NCI-H524 treated with DMSO at 0.1 percent for 48 hours (cell line): ENCODE measurements at regions not wholly inside any gene's neighbourhood (a gene's known extent, or its start where the extent isn't known, plus 50 kb on each side); places are given as distances from the start of the nearest gene placed in this dataset.
"Not testable (repeated sequence)": the region's sequence is repeated elsewhere in the genome, so short reads cannot be mapped to it uniquely, and the experiment has no call there.

Experiments
- DNase-seq: peaks from one replicate; lab custom pipeline; 2025; lab: John Stamatoyannopoulos, UW

DNA sequence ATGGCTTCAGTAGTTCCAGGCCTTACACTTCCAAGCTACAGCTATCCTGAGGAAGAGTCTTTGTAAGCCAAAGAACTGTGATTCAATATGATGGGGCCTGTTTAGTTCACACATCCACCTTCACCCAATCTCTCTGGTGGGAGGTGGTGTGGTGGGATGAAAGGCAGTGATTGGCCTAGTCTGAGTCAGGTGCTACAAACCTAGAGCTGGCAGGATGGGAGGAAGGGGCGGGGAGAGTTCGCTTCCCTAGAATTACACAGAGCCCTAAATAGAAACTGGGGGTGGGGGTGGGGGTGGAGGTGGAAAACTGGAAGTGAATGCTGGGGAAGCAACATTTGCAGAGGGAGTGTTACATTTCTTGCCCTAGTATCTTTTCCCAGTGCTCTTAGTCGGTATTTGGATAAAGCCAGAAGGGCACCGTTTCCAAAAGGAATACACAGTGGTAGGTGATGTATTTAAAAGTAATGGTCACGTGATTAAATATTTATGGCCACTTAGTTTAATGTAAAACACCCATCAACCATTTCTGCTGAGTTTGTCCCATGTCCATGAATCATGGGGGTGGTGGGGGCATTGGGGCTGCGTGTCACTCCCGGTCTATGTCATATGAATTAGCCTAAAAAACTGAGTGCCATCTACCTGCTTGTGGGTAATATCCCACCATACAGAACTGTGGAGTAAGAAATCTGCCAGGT lies 247.6 kb upstream of the PROK2 start:
- DNase-seq, result no peak

DNA sequence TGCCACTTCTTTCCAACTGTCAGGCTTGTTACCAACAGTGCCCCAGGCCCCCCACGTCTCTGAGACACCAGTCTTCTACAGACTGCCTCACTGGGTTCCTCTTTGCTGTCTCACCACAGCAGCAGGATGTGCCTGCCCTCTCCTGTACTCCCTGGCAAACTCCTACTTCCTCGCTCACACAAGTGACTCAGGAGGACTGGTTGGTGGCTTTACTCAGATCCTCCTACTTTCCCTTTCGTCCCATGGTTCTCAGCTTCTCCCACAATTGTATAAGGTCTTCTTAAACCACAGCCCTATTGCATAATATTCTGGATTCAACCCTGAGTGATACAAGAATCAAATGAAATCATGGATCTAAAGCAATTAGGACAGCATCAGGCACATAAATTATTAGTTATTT lies 246.6 kb upstream of the PROK2 start:
- DNase-seq, result no peak

DNA sequence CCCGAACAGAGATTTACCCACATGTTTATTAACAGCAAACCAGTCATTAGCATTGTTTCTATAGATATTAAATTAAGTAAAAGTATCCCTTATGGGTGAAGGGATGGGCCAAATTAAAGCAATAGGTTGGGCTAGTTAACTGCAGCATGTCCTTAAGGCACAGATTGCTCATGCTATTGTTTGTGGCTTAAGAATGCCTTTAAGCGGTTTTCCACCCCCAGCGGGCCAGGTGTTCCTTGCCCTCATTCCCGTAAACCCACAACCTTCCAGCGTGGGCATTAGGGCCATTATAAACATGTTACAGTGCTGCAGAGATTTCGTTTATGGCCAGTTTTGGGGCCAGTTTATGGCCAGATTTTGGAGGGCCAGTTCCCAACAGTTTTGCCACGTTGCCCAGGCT lies 245.3 kb upstream of the PROK2 start:
- not testable (repeated sequence) for DNase-seq

DNA sequence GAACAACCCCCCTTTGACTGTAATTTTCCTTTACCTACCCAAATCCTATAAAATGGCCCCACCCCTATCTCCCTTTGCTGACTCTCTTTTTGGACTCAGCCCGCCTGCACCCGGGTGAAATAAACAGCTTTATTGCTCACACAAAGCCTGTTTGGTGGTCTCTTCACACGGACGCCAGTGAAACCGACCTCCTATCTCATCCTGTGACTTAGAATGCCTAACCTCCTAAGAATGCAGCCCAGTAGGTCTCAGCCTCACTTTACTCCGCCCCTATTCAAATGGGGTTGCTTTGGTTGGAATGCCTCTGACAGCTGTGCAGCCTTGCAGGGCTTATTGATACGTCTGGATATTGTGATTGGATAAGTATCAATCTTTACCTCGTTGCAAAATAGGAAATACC lies 243.8 kb upstream of the PROK2 start:
- not testable (repeated sequence) for DNase-seq

DNA sequence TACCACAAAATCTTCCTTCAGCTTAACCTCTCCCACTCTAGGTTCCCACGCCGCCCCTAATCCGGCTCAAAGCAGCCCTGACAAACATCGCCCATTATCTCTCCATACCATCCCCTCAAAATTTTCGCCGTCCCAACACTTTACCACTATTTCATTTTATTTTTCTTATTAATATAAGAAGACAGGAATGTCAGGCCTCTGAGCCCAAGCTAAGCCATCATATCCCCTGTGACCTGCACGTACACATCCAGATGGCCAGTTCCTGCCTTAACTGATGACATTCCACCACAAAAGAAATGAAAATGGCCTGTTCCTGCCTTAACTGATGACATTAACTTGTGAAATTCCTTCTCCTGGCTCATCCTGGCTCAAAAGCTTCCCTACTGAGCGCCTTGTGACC lies 243.4 kb upstream of the PROK2 start:
- not testable (repeated sequence) for DNase-seq

DNA sequence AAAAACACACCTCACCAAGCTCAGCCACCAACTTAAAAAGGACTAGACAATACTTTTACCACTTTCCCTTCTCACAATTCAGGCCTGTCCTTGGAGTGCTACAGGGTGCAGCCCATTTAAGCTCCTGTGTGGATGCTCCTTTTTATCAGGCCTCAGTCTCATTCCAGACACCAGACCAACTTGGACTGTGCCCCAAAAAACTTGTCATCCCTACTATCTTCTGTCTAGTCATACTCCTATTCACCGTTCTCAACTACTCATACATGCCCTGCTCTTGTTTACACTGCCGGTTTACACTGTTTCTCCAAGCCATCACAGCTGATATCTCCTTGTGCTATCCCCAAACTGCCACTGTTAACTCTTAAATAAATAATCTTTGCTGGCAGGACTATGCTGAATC lies 242.8 kb upstream of the PROK2 start:
- not testable (repeated sequence) for DNase-seq

DNA sequence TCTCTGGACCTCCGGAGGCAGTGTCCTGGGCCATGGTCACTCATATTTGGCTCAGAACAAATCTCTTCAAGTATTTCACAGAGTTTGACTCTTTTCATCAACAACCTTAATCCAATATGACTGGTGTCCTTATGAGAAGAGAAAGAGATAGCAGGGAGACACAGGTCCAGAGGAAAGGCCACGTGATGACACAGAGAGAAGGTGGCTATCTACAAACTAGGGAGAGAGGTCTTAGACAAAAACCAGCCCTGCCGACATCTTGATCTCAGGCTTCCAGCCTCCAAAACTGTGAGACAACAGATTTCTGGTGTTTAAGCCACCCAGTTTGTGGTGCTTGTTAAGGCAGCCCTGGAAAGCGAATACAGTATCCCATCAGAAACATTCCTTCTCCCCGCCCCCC lies 237.1 kb upstream of the PROK2 start:
- DNase-seq, result no peak

DNA sequence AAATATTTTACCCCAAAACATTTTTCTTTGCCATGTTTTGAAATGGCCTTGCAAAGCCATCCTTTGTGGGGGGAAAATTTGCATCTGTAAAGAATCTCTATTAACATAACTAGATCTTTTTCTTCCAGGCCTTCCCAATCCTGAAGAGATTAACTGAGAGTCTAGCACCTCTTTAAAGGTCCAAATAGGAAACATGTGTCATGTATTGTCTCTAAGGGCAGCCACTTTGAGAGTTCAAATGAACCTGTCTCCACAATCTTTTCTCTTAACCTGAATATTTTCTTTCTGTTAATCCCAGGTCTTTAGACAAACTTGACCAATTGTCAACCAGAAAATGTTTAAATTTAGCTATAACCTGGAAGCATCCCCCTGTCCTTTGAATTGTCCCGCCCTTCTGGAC lies 236.6 kb upstream of the PROK2 start:
- no peak for DNase-seq

DNA sequence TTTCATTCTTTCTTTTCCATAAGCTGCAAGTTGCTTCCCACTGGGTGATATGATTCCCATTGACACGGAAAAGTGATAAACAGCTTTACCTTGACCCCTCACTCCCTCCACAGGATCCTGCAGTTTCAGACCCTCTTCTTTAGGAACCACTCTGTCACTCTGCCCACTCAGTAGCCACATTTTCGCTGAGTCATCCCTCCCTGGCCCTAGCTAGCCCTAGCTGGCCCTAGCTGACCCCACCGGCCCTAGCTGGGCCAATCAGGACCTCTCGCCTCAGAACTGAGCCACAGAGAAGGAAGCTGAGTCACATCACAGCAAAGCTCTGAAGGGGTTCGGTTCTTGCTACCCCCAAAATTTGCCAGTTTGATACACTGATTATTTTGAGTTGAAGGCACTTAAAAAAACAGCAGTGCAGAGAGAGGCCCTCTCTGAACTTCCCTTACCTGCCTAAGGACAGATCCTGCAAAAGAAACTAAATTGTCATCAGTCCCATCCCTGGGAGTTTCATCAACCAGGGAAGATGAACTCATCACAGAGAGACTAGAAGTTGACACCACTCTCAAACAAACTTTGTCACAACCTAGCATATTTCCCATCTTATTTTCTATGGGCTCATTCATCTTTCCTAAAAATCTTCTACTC lies 233.5 kb upstream of the PROK2 start:
- no peak for DNase-seq

DNA sequence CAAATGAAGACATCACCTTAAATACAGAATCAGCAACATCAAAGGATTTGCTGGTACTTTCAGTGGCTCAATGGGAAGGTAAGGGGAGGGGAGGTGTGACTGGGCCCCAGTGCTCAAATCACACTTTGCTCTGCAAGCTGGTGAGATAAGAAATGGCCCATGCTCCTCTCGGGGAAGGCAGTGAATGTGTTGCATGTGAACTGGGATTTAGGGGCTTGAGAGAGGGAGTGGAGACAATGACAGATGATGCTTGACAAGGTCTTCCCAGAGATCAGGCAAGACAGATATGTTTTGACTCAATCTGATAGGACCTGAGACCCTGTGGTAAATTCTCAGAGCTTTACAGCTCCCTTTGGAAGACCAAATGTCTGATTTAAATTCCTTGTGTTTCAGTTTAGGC lies 233.0 kb upstream of the PROK2 start:
- no peak for DNase-seq

DNA sequence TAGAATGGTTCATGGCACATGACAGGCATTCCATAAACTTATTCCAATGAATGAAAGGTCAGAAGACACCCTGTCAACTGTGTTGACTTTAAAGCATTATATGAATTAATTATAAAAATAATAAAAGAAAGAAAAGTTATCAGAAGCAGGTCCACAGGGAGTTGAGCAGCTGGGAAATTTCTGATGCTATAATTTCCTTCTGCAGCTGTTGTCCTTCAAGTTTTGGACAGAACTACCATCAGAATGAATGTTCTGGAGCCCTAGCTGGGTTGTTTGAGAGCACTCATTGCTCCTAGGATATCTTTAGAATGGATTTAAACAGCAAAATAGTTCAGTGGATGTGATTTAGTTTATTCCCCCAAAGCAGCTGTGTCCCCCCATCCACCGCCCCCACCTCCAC lies 232.4 kb upstream of the PROK2 start:
- DNase-seq, result no peak

DNA sequence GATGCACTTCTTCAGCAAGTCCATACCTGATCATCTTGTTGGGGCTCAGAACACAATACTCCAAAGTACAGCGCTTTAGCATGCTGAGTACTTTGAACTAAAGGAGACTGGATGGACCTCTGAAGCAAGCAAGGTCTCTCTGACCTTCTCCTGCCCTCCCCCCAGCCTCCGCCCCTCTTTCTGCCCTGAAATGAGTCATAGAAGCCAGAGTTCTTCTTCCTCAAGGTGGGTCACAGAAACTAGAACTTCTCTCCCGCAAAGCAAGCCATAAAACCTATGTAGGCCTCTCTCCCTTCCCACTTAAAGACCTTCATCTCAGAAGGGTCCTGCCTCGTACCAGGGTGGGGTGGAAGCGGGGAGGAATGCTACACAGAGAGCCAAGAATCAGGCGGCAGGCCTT lies 230.5 kb upstream of the PROK2 start:
- no peak for DNase-seq

DNA sequence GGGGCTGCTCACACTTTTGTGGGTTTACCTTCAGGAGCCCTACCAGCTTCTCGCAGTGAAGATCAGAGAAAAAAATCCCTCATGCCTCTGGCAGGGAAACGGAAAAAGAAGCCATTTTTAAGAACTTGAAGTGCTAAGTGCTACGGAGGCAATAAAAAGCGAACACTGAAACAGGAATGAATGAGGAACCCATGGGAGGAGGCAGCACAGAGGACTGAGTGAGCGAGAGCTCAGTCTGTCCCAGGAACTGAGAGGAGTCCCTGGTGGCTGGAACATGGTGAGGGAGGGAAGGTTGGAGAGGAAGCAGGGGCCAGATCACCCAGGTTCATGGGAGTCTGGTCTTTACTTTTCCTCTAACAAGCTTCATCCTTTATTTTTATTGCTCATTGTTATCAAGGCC lies 228.1 kb upstream of the PROK2 start:
- DNase-seq, result no peak

DNA sequence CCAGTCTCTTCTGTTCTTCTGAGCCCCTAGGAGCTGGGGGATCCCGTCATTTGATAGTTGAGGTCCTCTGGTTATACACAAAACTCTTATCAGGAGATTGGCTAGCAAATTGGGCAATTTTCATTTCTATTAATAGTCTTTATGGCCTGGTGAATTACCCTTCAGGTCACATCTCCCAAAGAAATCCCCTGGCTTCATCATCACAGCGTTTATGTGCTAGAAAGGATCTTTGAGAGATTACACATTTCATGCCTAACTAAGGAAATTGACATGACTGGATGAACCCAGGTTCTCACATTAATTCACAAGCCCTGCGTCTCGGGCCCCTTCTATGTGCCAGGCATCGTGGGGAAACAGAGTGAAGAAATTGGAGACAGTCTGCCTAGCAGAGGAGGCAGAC lies 227.4 kb upstream of the PROK2 start:
- DNase-seq, result no peak

DNA sequence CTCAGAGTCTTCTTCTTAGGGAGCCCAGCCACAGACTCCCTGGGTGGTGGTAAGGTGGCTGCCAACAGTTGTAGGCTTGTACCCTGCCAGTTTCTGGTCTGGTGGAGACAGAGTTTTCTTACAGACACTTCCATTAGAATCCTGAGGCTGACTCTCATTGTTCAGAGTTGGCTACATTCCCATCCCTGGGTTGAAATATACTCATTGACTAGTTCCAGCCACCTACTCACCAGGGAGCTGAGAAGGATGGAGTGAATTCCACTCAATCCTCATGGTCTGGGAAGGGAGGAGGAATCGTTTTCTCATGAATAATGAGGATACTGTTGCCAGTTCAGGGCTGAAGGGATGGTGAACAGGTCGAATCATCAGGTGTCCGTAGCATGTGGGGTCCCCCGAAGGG lies 226.5 kb upstream of the PROK2 start:
- DNase-seq, result no peak

DNA sequence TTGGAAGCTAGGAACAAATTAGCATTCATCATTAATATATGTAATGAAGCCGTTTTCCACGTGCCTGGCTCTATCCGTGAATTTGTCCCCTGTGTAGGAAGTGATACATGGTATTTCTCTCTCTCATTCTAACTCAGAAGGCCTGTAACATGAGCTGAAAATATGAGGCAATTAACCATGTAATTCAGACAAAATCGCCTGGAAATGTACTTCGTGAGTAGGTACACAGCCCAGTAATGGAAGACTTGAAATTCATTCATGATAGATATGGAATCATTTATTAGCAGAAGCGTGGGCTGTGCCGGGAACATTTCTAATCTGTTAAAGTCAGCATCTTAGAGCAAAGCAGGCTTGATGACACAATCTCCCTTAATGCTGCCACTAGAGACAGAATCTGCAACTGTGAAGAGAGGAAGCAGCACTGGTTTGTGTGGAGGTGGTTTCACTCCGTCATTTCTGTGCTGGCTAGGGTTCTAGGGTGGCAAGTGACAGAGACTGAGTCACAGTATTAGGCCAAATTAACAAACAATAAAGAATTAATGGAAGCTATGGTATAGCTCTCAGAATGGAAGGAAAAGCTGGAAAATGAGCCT lies 225.0 kb upstream of the PROK2 start:
- DNase-seq, result no peak

DNA sequence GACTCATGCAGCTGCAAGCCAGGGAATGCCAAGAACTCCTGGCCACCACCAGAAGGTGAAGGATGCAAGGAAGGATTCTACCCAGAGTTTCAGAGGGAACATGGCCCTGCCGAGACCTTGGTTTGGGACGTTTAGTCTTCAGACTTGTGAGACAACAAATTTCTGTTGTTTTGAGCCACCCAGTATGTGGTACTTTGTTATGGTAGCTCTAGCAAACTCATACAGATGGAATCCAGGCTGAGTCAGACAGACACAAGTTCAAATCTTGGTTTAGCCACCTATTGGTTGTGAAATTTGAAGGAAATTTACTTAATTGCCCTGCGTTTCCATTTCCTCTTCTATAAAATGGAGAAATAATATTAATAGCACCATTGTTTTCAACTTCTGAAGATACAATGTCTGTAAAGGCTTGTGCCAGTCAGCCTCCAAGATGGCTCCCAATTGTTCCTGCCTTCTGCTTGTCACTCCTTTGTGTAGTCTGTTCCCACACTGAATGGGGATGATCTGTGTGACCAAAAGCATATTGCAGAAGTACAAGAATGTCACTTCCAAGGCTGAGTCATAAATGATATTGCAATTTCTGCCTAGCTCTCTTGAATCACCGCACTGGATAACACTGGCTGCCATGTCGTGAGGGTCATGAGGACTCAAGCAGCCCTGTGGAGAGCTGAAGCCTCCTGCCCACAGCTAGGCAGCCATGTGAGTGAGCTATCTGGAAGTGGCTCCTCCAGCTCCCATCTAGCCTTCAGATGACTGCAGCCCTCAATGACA lies 223.5 kb upstream of the PROK2 start:
- no peak for DNase-seq

DNA sequence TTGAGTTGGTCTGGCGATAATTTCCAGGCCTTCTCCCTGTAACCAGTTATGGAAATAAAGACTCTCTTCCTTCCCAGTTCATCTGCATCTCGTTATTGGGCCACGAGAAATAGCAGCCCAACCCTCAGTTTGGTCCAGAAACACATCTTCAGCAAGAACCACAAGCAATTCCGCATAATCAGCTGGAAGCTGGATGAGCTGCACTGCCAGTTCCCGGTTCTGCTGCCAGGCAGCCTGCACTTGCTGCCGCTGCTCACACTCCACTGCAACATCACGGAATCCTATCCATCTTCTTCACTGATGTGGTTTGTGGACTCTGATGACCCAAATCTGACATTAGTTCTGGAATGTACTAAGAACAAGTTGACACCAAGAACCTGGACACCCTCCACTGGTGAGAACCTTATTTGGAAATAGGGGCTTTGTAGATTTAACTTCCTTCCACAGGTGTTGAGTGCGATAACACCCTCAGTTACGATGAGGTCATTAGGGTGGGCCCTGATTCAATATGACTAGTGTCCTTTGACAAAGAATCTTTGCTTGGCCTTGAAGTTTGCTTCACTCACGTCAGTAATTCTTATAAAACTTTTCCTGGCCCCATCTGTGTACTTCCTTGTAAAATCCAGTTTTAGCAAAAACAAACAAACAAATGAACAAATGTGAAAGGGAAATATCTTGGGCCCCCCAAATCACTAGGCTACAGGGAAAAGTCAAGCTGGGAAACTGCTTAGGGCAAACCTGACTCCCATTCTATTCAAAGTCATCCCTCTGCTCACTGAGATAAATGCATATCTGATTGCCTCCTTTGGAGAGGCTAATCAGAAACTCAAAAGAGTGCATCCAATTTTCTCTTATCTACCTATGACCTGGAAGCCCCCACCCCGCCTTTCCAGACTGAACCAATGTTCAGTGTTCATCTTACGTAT lies 221.9 kb upstream of the PROK2 start:
- DNase-seq, result no peak

DNA sequence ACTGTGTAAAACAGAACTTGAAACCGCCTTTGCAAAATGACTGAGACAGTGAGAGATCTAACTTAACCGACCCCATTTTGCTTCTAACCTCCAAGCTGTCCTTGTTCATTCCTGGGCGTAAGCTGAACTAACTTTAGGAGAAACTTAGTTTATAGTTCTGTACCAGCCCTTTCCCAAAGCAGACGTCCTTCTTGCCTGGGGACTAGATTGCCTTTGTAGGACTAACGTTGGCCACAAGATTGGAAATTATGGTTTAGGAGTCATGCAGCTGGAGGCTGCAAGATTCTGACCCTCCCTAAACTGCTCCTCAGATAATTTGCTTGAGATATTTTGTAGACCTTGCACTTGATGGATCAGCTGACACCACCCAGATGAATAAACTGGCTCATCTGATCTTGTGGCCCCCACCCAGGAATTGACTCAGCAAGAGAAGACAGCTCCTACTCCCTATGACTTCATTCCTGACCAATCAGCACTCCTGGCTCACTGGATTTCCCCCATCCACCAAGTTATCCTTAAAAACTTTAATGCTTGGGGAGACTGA lies 219.9 kb upstream of the PROK2 start:
- DNase-seq, result no peak

DNA sequence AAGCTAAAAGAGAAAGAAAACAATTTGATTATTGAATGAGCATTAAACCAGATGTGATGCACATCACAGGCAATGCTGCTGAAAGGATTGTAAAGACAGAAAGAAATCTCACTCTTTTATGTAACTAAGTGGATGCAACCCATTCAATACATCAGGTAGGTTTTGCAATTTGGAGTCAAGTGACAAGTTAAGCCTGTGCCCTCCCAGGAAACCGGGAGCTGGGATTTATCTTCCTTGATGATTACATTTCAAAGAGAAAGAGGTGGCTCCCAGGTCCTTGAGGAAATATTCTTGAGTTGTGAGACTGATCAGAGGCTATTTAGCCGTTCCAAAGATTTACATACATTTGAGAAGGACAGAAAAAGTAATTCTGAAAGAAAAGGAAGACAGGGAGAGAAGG lies 219.0 kb upstream of the PROK2 start:
- no peak for DNase-seq

DNA sequence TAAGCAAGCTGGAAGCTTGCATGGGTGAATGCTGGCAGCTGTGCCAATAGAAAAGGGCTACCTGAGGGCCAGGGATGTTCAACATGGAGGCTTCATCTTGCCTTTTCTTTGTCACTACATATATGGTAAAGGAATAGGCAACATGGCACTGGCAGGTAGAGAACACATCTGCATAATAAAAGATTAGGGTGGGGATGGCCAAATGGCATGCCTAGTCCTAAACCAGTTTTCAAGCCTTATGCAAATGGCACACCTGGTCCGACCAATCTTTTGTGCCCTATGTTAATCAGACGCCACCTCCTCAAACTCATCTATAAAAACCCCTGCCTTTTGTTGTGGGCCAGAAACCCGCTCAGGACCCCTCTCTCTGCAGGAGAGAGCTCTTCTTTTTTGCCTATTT lies 216.8 kb upstream of the PROK2 start:
- DNase-seq, result no peak
